ENCODE measurements at regions not wholly inside any gene's neighbourhood (a gene's known extent, or its start where the extent isn't known, plus 50 kb on each side); places are given as distances from the start of the nearest gene placed in this dataset.

GRCh38 chr16:65828296-65828695 lies 538.2 kb upstream of the CDH5 start:
- TF ChIP-seq CTCF (IDR thresholded peaks at IDR 0.05) = no peak
- no peak for TF ChIP-seq POLR2A (IDR thresholded peaks at IDR 0.05)
